CD4-positive, alpha-beta T cell (primary cell): ENCODE measurements at regions not wholly inside any gene's neighbourhood (a gene's known extent, or its start where the extent isn't known, plus 50 kb on each side); places are given as distances from the start of the nearest gene placed in this dataset.
"Not testable (repeated sequence)": the region's sequence is repeated elsewhere in the genome, so short reads cannot be mapped to it uniquely, and the experiment has no call there.

Experiments used
- ATAC-seq: fragments of 200-7000 bp; cut with Tn5 transposase; one replicate; pipeline ENCODE4 v1.10.0; 2022; ENCODE audit warnings: mild to moderate bottlenecking; ENCODE audit not compliant: poor library complexity
- CTCF ChIA-PET: fragments of 350-600 bp; sonication (Branson Sonifier 250); formaldehyde crosslinking; loops from one replicate; lab custom pipeline; 2021; ENCODE audit warnings: antibody characterized with exemption, inconsistent platforms; lab: Charles Lee
- POLR2A ChIA-PET: fragments of 350-600 bp; sonication (Branson Sonifier 250); formaldehyde crosslinking; loops from one replicate; lab custom pipeline; 2021; ENCODE audit warnings: antibody characterized with exemption, inconsistent platforms; lab: Charles Lee
- DNase-seq, 14 experiments: peaks; one replicate each; pipeline ENCODE4 v3.0.0-alpha.2; 2013 to 2020; ENCODE audit warnings: mixed read lengths in 2 of 14
- H3K27ac ChIP-seq, 2 donors: one replicate each; pipeline versions ENCODE4 v1.5.1 to v1.7.0; 2013; ENCODE audit warnings: low read length in 2 of 2, low read depth in 1 of 2, mild to moderate bottlenecking in 1 of 2
- H3K27me3 ChIP-seq, 2 experiments: 1 replicate in 1 of 2; 2 replicates in 1 of 2; pipeline versions ENCODE4 v1.6.1 to v1.7.0; 2013; ENCODE audit warnings: low read length in 2 of 2, control low read depth in 1 of 2, mild to moderate bottlenecking in 1 of 2, moderate library complexity in 1 of 2; ENCODE audit not compliant: insufficient read depth in 2 of 2, control insufficient read depth in 1 of 2
- H3K36me3 ChIP-seq: one replicate; pipeline ENCODE4 v1.6.1; 2013; ENCODE audit warnings: low read length, control low read depth; ENCODE audit not compliant: insufficient read depth
- H3K4me1 ChIP-seq: one replicate; pipeline ENCODE4 v1.6.1; 2013; ENCODE audit warnings: low read length, control low read depth; ENCODE audit not compliant: insufficient read depth
- H3K4me3 ChIP-seq: one replicate; pipeline ENCODE4 v1.5.1; 2013; ENCODE audit warnings: mild to moderate bottlenecking, low read length, moderate library complexity
- H3K9me3 ChIP-seq, 2 experiments: 1 replicate in 1 of 2; 2 replicates in 1 of 2; pipeline versions ENCODE4 v1.6.1 to v1.7.0; 2013; ENCODE audit warnings: low read length in 2 of 2, mild to moderate bottlenecking in 2 of 2, control low read depth in 1 of 2, moderate library complexity in 1 of 2; ENCODE audit not compliant: control insufficient read depth in 1 of 2, insufficient read depth in 1 of 2
- H3K27ac Mint-ChIP-seq: one replicate; pipeline ENCODE4 v1.8.0; 2020; ENCODE audit warnings: mixed read lengths
- H3K27me3 Mint-ChIP-seq: one replicate; pipeline ENCODE4 v1.8.0; 2021; ENCODE audit warnings: mixed read lengths
- H3K36me3 Mint-ChIP-seq: one replicate; pipeline ENCODE4 v1.8.0; 2021; ENCODE audit warnings: low read depth, mixed read lengths
- H3K4me1 Mint-ChIP-seq: one replicate; pipeline ENCODE4 v1.8.0; 2021; ENCODE audit warnings: low read depth, mixed read lengths
- H3K4me3 Mint-ChIP-seq: one replicate; pipeline ENCODE4 v1.8.0; 2020; ENCODE audit warnings: mild to moderate bottlenecking, mixed read lengths
- H3K9me3 Mint-ChIP-seq: one replicate; pipeline ENCODE4 v1.8.0; 2020; ENCODE audit warnings: mixed read lengths
- intact Hi-C, 2 experiments: fragments of 100-400 bp; cut with DNase I in 1 of 2; cut with micrococcal nuclease in 1 of 2; formaldehyde crosslinking; loops; one replicate each; pipeline versions ENCODE4 v1.15.1 to v1.9.0; 2023 to 2025; cut with DNase I, micrococcal nuclease
- TF ChIP-seq, protein P1 (sequence below): fragments of 200-600 bp; IDR thresholded peaks from one replicate; pipeline ENCODE4 v1.8.0; 2022; ENCODE audit warnings: antibody characterized with exemption, mild to moderate bottlenecking

DNA sequence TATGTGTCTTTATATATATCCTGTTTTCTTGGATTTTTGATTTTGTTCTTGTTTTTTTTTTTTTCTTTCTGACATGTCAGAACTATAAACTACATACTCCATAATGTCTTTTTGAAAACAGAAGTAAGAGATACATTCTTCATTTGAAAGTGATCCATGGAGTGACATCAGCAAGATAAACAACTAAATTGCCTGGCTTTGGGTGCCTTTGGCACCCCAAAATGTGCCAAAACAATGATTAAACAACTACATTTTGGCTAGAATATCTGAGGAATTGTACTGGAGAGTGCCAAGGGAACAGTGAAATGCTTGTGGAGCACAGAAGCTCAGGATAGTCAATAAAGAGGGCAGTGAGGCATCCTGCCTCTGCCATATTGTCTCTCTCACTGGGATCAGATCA lies 766.1 kb upstream of the ANO3 start:
- H3K4me3 ChIP-seq, result no peak overlapping the region

DNA sequence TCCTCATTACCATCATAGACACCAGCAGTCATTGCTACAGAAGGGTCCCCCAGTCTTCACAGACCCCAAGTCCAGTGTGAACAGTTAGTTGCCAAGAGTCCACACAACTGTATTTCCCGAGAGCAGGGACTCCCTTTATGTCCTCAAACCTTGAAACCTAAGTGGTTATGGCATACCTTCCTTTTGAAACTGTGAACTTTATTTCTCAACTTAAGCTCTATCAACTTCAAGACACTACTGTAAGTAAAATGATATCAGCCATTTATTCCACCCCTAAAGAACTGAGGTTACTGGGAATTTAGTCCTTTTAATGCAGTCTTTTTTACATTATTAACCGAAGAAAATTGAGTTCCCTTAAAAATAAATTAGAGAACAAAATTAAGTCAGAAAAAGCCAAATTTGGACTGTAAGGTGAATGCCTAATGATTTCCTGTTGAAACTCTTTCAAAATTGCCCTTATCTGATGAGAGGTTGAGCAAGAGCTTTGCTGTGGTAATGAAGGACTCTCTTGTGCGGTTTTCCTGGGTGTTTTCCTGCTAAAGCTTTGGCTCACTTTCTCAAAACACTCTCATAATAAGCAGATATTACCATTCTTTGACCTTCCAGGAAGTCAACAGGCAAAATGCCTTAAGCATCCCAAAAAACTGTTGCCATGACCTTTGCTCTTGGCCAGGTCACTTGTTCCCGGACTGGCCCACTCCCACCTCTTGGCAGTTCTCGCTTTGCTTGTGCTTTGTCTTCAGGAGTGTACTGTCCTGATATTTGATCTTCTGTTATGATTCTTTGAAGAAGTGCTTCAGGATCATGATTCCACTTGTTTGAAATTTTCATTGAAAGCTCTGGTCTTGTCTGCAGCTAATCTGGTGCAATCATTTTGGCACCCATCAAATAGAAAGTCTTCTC lies 765.4 kb upstream of the ANO3 start:
- Histone ChIP-seq H3K36me3 (no peaks in the 10 kb centered on the region), H3K4me3 (no peak overlapping the region), H3K27me3 (no peaks in the 10 kb centered on the region), H3K9me3 (no peaks in the 10 kb centered on the region), H3K4me1 (no peaks in the 10 kb centered on the region), H3K27ac (no peak overlapping the region)
- H3K9me3 Mint-ChIP-seq, result peaks cover 6% of the 10 kb centered on the region
- ChIA-PET POLR2A (no interaction called here), CTCF (no interaction called here)
- ATAC-seq (no peak), DNase-seq (no peak)
- H3K27ac Mint-ChIP-seq, result no peak overlapping the region
- no peaks in the 10 kb centered on the region for H3K36me3 Mint-ChIP-seq
- no peaks in the 10 kb centered on the region for H3K4me1 Mint-ChIP-seq
- no peaks in the 10 kb centered on the region for H3K27me3 Mint-ChIP-seq
- no peak overlapping the region for H3K4me3 Mint-ChIP-seq
- intact Hi-C loops, result no loop called here
- TF ChIP-seq, protein P1, sequence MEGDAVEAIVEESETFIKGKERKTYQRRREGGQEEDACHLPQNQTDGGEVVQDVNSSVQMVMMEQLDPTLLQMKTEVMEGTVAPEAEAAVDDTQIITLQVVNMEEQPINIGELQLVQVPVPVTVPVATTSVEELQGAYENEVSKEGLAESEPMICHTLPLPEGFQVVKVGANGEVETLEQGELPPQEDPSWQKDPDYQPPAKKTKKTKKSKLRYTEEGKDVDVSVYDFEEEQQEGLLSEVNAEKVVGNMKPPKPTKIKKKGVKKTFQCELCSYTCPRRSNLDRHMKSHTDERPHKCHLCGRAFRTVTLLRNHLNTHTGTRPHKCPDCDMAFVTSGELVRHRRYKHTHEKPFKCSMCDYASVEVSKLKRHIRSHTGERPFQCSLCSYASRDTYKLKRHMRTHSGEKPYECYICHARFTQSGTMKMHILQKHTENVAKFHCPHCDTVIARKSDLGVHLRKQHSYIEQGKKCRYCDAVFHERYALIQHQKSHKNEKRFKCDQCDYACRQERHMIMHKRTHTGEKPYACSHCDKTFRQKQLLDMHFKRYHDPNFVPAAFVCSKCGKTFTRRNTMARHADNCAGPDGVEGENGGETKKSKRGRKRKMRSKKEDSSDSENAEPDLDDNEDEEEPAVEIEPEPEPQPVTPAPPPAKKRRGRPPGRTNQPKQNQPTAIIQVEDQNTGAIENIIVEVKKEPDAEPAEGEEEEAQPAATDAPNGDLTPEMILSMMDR, result no peak

More for the DNA sequence above, 766.1 kb upstream of the ANO3 start:
- Histone ChIP-seq H3K4me1 (no peaks in the 10 kb centered on the region), H3K9me3 (no peaks in the 10 kb centered on the region), H3K36me3 (no peaks in the 10 kb centered on the region), H3K27ac (no peak overlapping the region), H3K27me3 (no peaks in the 10 kb centered on the region)
- H3K4me3 Mint-ChIP-seq, result no peak overlapping the region
- H3K4me1 Mint-ChIP-seq, result no peaks in the 10 kb centered on the region
- no peaks in the 10 kb centered on the region for H3K36me3 Mint-ChIP-seq
- H3K27ac Mint-ChIP-seq, result no peak overlapping the region
- no peak for DNase-seq
- no peak for ATAC-seq
- TF ChIP-seq, protein P1, result no peak
- CTCF ChIA-PET, result no interaction called here
- POLR2A ChIA-PET, result no interaction called here
- H3K9me3 Mint-ChIP-seq, result peaks cover 6% of the 10 kb centered on the region
- no peaks in the 10 kb centered on the region for H3K27me3 Mint-ChIP-seq
- intact Hi-C loops, result no loop called here

DNA sequence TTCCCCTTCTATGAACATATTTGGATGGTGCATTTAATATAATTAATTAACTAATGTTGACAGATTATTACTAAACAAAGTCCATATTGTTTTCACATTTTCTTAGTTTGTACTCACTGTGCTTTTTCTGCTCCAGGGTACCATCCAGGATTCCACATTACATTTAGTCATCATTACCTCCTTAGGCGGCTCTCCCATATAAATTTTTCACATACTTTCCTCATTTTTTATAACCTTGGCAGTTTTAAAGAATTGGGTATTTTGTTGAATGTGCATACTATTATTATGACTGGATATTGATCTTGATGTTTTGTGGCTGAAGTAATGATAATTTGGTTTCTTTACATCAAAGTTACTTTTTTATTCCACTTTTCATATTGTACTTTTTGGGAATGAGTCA lies 755.6 kb upstream of the ANO3 start:
- intact Hi-C loops, result no loop called here
- Mint-ChIP-seq H3K4me1 (no peaks in the 10 kb centered on the region), H3K27ac (no peak overlapping the region), H3K4me3 (no peak overlapping the region), H3K36me3 (no peaks in the 10 kb centered on the region), H3K27me3 (no peaks in the 10 kb centered on the region), H3K9me3 (peaks cover 7% of the 10 kb centered on the region)
- DNase-seq (no peak), ATAC-seq (no peak)
- Histone ChIP-seq H3K27ac (no peak overlapping the region), H3K36me3 (no peaks in the 10 kb centered on the region), H3K4me3 (no peak overlapping the region), H3K9me3 (no peaks in the 10 kb centered on the region), H3K4me1 (no peaks in the 10 kb centered on the region), H3K27me3 (no peaks in the 10 kb centered on the region)
- TF ChIP-seq, protein P1, result no peak
- POLR2A ChIA-PET, result no interaction called here
- CTCF ChIA-PET, result no interaction called here

DNA sequence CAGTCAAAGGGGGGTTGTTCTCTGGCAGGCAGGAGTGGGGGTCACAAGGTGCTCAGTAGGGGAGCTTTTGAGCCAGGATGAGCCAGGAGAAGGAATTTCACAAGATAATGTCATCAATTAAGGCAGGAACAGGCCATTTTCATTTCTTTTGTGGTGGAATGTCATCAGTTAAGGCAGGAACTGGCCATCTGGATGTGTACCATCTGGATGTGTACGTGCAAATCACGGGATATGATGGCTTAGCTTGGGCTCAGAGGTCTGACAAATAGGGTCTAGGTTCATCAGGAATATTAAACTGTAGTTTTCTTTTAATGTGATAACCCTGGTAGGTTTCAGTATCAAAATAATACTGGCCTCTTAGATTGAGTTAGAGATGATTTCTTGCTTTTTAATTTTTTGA lies 752.4 kb upstream of the ANO3 start:
- ATAC-seq, H3K27me3 Mint-ChIP-seq, H3K9me3 ChIP-seq, H3K4me1 ChIP-seq, H3K27ac Mint-ChIP-seq, CTCF ChIA-PET, intact Hi-C loops, H3K4me3 Mint-ChIP-seq, POLR2A ChIA-PET, H3K9me3 Mint-ChIP-seq, H3K4me1 Mint-ChIP-seq, H3K27ac ChIP-seq, DNase-seq, H3K27me3 ChIP-seq, H3K36me3 Mint-ChIP-seq, H3K4me3 ChIP-seq, H3K36me3 ChIP-seq: not testable (repeated sequence)
